ENCODE measurements at regions not wholly inside any gene's neighbourhood (a gene's known extent, or its start where the extent isn't known, plus 50 kb on each side); places are given as distances from the start of the nearest gene placed in this dataset.

DNA sequence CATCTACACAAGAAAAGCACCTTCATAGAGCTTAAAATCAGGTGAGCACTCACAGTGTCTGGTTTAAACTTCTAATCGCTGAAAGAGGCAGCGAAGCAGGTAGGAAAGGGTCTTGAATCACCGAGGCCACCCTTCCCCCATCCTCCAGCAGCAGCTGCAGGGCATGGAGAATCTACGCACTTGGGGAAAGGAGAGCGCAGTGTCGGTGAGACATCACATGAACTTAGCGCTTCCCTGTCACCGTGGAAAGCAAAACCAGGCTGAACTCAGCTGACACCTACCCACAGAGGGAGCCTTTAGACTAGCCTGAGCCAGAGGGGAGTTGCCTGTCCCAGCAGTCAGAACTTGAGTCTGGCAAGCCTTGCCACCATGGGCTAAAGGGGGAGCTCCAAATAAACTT is 197.2 kb upstream of the ZFP42 start:
- no peak overlapping the region for H3K27ac ChIP-seq (ENCODE audit: low read depth, low read length, poor library complexity, severe bottlenecking)
- no TSS peak for BruUV-seq (replicated peaks)
- no peak for TF ChIP-seq EZH2 (IDR thresholded peaks at IDR 0.05; ENCODE audit: borderline replicate concordance, low read depth, low read length, poor library complexity, severe bottlenecking)
- TF ChIP-seq, protein P1, sequence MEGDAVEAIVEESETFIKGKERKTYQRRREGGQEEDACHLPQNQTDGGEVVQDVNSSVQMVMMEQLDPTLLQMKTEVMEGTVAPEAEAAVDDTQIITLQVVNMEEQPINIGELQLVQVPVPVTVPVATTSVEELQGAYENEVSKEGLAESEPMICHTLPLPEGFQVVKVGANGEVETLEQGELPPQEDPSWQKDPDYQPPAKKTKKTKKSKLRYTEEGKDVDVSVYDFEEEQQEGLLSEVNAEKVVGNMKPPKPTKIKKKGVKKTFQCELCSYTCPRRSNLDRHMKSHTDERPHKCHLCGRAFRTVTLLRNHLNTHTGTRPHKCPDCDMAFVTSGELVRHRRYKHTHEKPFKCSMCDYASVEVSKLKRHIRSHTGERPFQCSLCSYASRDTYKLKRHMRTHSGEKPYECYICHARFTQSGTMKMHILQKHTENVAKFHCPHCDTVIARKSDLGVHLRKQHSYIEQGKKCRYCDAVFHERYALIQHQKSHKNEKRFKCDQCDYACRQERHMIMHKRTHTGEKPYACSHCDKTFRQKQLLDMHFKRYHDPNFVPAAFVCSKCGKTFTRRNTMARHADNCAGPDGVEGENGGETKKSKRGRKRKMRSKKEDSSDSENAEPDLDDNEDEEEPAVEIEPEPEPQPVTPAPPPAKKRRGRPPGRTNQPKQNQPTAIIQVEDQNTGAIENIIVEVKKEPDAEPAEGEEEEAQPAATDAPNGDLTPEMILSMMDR (conservative IDR thresholded peaks at IDR 0.05; ENCODE audit: low read depth, low read length) = no peak

DNA sequence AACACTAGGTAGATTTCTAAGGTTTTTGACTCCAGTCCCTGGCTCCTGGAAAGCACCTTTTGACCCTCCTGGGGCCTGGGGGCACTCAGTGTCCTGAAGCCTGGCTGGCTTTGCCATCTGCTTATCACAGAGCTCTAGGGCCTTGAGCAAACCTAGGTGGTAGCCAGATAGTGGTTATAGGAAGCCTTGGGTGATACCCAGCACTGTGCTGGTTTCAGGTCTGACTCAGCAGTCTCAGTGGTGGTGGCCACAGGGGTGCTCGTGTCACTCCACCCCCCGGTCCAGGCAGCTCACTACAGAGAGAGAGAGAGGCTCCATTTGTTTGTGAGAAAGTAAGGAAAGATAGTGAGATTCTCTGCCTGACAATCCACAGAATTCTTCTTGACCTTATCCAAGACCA is 195.8 kb upstream of the ZFP42 start:
- intact Hi-C loops (cut with micrococcal nuclease; ENCODE audit: unreplicated experiment) = no loop called here
- CTCF ChIA-PET = no interaction called here
- no TSS peak for BruUV-seq (replicated peaks)
- no peak overlapping the region for H3K4me3 ChIP-seq (ENCODE audit: low read depth, low read length, poor library complexity, severe bottlenecking)
- H3K36me3 ChIP-seq (ENCODE audit: insufficient read depth, low read length, poor library complexity, severe bottlenecking) = no peaks in the 10 kb centered on the region
- DNase-seq (ENCODE audit: low spot score) = no peak
- no peak overlapping the region for H3K27ac ChIP-seq (ENCODE audit: low read depth, low read length, poor library complexity, severe bottlenecking)
- H3K9me3 ChIP-seq (ENCODE audit: low read depth, low read length, poor library complexity, severe bottlenecking) = peaks cover 5% of the 10 kb centered on the region
- no peaks in the 10 kb centered on the region for H3K4me1 ChIP-seq (ENCODE audit: insufficient read depth, low read length, poor library complexity, severe bottlenecking)
- POLR2A ChIA-PET (ENCODE audit: low non-redundant PET) = no interaction called here
- TF ChIP-seq EZH2 (IDR thresholded peaks at IDR 0.05; ENCODE audit: borderline replicate concordance, low read depth, low read length, poor library complexity, severe bottlenecking) = no peak
- TF ChIP-seq, protein P1 (conservative IDR thresholded peaks at IDR 0.05; ENCODE audit: low read depth, low read length) = no peak
- H3K27me3 ChIP-seq (replicated peaks; ENCODE audit: insufficient read depth, low read depth, low read length, poor library complexity) = peaks cover 7% of the 10 kb centered on the region

More for the DNA sequence above, 197.2 kb upstream of the ZFP42 start:
- Histone ChIP-seq H3K36me3 (ENCODE audit: insufficient read depth, low read length, poor library complexity, severe bottlenecking) (no peaks in the 10 kb centered on the region), H3K4me1 (ENCODE audit: insufficient read depth, low read length, poor library complexity, severe bottlenecking) (no peaks in the 10 kb centered on the region), H3K4me3 (ENCODE audit: low read depth, low read length, poor library complexity, severe bottlenecking) (no peak overlapping the region), H3K9me3 (ENCODE audit: low read depth, low read length, poor library complexity, severe bottlenecking) (no peaks in the 10 kb centered on the region), H3K27me3 (replicated peaks; ENCODE audit: insufficient read depth, low read depth, low read length, poor library complexity) (peaks cover 10% of the 10 kb centered on the region)
- ChIA-PET CTCF (no interaction called here), POLR2A (ENCODE audit: low non-redundant PET) (no interaction called here)
- intact Hi-C loops (cut with micrococcal nuclease; ENCODE audit: unreplicated experiment) = no loop called here
- no peak for DNase-seq (ENCODE audit: low spot score)

DNA sequence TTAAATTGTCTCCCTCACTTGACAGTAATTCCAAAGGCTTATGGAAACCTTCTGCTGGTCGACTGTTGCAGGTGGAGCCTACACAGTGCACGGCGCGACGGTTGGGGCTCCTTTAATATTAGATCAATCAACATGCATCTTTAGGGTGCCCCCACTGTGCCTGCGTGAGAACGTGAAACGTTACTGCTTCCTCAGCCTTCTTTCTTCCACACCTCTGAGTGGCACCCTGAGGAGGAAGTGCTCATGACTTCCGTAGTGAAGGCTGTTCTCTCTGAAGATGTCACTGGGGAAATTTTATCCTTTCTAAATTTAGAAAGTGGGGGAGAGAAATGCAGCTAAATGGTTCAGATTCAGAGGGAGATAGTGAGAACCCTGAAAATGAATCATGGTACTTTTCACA is 184.0 kb upstream of the ZFP42 start:
- no TSS peak for BruUV-seq (replicated peaks)
- ChIA-PET CTCF (no interaction called here), POLR2A (ENCODE audit: low non-redundant PET) (no interaction called here)
- intact Hi-C loops (cut with micrococcal nuclease; ENCODE audit: unreplicated experiment) = no loop called here
- Histone ChIP-seq H3K36me3 (ENCODE audit: insufficient read depth, low read length, poor library complexity, severe bottlenecking) (no peaks in the 10 kb centered on the region), H3K4me1 (ENCODE audit: insufficient read depth, low read length, poor library complexity, severe bottlenecking) (no peaks in the 10 kb centered on the region), H3K27ac (ENCODE audit: low read depth, low read length, poor library complexity, severe bottlenecking) (no peak overlapping the region), H3K4me3 (ENCODE audit: low read depth, low read length, poor library complexity, severe bottlenecking) (no peak overlapping the region), H3K27me3 (replicated peaks; ENCODE audit: insufficient read depth, low read depth, low read length, poor library complexity) (peaks cover 69% of the 10 kb centered on the region), H3K9me3 (ENCODE audit: low read depth, low read length, poor library complexity, severe bottlenecking) (no peaks in the 10 kb centered on the region)
- peak; percentile 18 for DNase-seq (ENCODE audit: low spot score)
- TF ChIP-seq, protein P1 (conservative IDR thresholded peaks at IDR 0.05; ENCODE audit: low read depth, low read length) = no peak
- TF ChIP-seq EZH2 (IDR thresholded peaks at IDR 0.05; ENCODE audit: borderline replicate concordance, low read depth, low read length, poor library complexity, severe bottlenecking) = no peak

Data from A673 (cell line).